OCI-LY1 (cell line): ENCODE measurements at regions not wholly inside any gene's neighbourhood (a gene's known extent, or its start where the extent isn't known, plus 50 kb on each side); places are given as distances from the start of the nearest gene placed in this dataset.

Experiments used
- H2AFZ ChIP-seq: fragments of 200-600 bp; sonication (generic), shearing (Covaris generic); 2 replicates; pipeline ENCODE4 v1.6.0; 2014; ENCODE audit warnings: antibody characterized with exemption, mild to moderate bottlenecking, low read length
- H3F3A ChIP-seq: fragments of 200-600 bp; sonication (generic), shearing (Covaris generic); 2 replicates; pipeline ENCODE4 v1.6.0; 2014; ENCODE audit warnings: mild to moderate bottlenecking, antibody characterized with exemption, low read length, moderate library complexity; ENCODE audit not compliant: insufficient read depth
- H3K27ac ChIP-seq: fragments of 200-600 bp; sonication (generic); 2 replicates; pipeline ENCODE4 v1.5.1; 2014; ENCODE audit warnings: low read length, mixed run types, mild to moderate bottlenecking, low read depth; ENCODE audit not compliant: poor library complexity, severe bottlenecking
- H3K27me3 ChIP-seq: fragments of 200-600 bp; sonication (generic); 2 replicates; pipeline ENCODE4 v1.6.0; 2014; ENCODE audit warnings: antibody characterized with exemption, mild to moderate bottlenecking, low read length, moderate library complexity; ENCODE audit not compliant: insufficient read depth
- H3K36me3 ChIP-seq: fragments of 200-600 bp; sonication (generic); 2 replicates; pipeline ENCODE4 v1.6.1; 2014; ENCODE audit warnings: mild to moderate bottlenecking, antibody characterized with exemption, low read length, moderate library complexity, mixed read lengths; ENCODE audit not compliant: insufficient read depth
- H3K4me1 ChIP-seq: fragments of 200-600 bp; sonication (generic); 2 replicates; pipeline ENCODE4 v1.5.1; 2014; ENCODE audit warnings: mild to moderate bottlenecking, low read length, moderate library complexity; ENCODE audit not compliant: insufficient read depth, severe bottlenecking
- H3K4me2 ChIP-seq: fragments of 200-600 bp; sonication (generic), shearing (Covaris generic); 2 replicates; pipeline ENCODE4 v1.6.1; 2014; ENCODE audit warnings: low read length
- H3K4me3 ChIP-seq: fragments of 200-600 bp; sonication (generic); 2 replicates; pipeline ENCODE4 v1.5.1; 2014; ENCODE audit warnings: low read length, low read depth, mild to moderate bottlenecking, mixed read lengths; ENCODE audit not compliant: poor library complexity, severe bottlenecking
- H3K79me2 ChIP-seq: fragments of 200-600 bp; shearing (Covaris generic); 2 replicates; pipeline ENCODE4 v1.6.1; 2016; ENCODE audit warnings: mixed run types, low read length, mixed read lengths; ENCODE audit not compliant: insufficient read depth
- H3K9ac ChIP-seq: fragments of 200-600 bp; sonication (generic), shearing (Covaris generic); 2 replicates; pipeline ENCODE4 v1.6.1; 2014; ENCODE audit warnings: mild to moderate bottlenecking, low read length, mixed read lengths
- H3K9me2 ChIP-seq: fragments of 200-600 bp; sonication (generic), shearing (Covaris generic); 2 replicates; pipeline ENCODE4 v1.6.1; 2014; ENCODE audit warnings: low read depth, mild to moderate bottlenecking, low read length, mixed read lengths
- H3K9me3 ChIP-seq: fragments of 200-600 bp; shearing (Covaris generic); 2 replicates; pipeline ENCODE4 v1.6.1; 2014; ENCODE audit warnings: low read length, mixed read lengths
- H4K20me1 ChIP-seq: fragments of 200-600 bp; sonication (generic), shearing (Covaris generic); 2 replicates; pipeline ENCODE4 v1.6.0; 2016; ENCODE audit warnings: mild to moderate bottlenecking, low read length; ENCODE audit not compliant: insufficient read depth
- CTCF ChIP-seq: fragments of 200-600 bp; sonication (generic), shearing (Covaris generic); IDR thresholded peaks from 2 replicates; pipeline ENCODE4 v1.5.1; 2017; ENCODE audit warnings: mild to moderate bottlenecking, antibody characterized with exemption, low read length, moderate library complexity, mixed read lengths
- EZH2 ChIP-seq: fragments of 200-600 bp; sonication (generic), shearing (Covaris generic); IDR thresholded peaks from 2 replicates; pipeline ENCODE4 v1.8.0; 2017; ENCODE audit warnings: borderline replicate concordance, mixed run types, mild to moderate bottlenecking, antibody characterized with exemption, low read length, moderate library complexity, mixed read lengths

DNA sequence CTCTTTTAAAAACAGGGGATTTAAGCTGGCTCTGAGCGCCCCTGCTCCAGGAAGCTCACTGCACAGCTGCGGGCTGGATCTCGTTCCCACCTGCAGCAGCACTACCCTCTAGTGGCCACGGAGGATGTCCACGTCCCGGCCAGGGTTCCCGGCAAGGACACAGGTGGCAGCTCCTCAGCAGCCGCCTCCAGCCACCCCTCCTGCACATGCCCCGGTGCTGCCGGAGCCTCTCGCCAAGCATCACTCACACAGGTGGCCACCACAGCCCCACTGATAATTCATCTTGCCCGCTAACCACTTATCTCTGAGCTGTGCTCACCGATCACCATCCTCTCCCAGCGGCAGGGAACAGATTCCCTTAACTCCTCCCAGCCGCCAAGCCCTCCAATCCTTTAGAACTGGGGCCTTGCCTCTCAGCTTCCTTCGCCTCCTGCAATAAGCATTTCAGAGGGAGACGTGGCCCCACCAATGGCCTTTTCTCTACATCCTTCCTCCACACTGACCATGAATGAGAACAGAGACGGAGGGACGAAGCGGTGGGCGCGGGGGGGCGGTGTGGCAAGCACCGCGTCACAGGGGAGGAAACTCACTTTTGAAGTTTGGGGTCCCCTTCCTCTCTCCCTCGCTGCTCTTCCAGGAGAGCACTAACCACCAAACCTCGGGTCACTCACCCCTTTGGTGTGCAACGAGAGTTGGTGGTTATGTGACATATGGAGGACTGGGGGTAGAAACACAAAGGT lies 222.1 kb downstream of the RBFOX3 start:
- Histone ChIP-seq H3K4me2 (no peak overlapping the region), H3K27me3 (peaks cover 13% of the 10 kb centered on the region; the same call in 1 of the 2 replicates), H2AFZ (no peak overlapping the region)

DNA sequence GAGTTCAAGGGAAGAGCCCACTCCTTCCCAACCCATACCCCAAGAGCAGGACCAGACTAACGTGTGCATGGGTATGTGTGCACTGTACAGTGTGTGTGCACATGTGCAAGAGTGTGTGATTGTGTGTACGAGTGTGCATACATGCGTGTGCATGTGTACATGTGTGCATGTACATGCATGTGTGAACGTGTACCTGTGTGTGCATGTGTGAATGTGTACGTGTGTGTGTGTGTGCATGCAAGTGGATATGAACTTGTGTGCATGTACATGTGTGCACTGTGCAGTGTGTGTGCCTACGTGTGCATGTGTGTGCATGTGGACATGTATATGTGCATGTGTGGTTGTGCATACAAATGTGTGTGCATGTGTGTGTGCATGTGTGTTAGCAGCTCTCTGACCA lies 223.1 kb downstream of the RBFOX3 start:
- Histone ChIP-seq H3K9ac (no peak overlapping the region), H2AFZ (no peak overlapping the region), H3K4me2 (no peak overlapping the region), H3K27me3 (peaks cover 13% of the 10 kb centered on the region; the same call in 1 of the 2 replicates), H3K36me3 (no peaks in the 10 kb centered on the region), H3K27ac (no peak overlapping the region), H3K9me2 (no peaks in the 10 kb centered on the region), H3K79me2 (no peaks in the 10 kb centered on the region), H3F3A (no peaks in the 10 kb centered on the region), H3K4me1 (no peaks in the 10 kb centered on the region), H3K9me3 (no peaks in the 10 kb centered on the region), H4K20me1 (no peaks in the 10 kb centered on the region), H3K4me3 (no peak overlapping the region)
- TF ChIP-seq EZH2: no peak
- no peak for TF ChIP-seq CTCF

More for the DNA sequence above, 222.1 kb downstream of the RBFOX3 start:
- Histone ChIP-seq H4K20me1 (no peaks in the 10 kb centered on the region), H3K4me3 (no peak overlapping the region), H3F3A (no peaks in the 10 kb centered on the region), H3K36me3 (no peaks in the 10 kb centered on the region), H3K4me1 (no peaks in the 10 kb centered on the region), H3K9me3 (no peaks in the 10 kb centered on the region), H3K79me2 (no peaks in the 10 kb centered on the region), H3K27ac (no peak overlapping the region), H3K9ac (no peak overlapping the region), H3K9me2 (no peaks in the 10 kb centered on the region)
- TF ChIP-seq CTCF (peak; percentile 50), EZH2 (no peak)

DNA sequence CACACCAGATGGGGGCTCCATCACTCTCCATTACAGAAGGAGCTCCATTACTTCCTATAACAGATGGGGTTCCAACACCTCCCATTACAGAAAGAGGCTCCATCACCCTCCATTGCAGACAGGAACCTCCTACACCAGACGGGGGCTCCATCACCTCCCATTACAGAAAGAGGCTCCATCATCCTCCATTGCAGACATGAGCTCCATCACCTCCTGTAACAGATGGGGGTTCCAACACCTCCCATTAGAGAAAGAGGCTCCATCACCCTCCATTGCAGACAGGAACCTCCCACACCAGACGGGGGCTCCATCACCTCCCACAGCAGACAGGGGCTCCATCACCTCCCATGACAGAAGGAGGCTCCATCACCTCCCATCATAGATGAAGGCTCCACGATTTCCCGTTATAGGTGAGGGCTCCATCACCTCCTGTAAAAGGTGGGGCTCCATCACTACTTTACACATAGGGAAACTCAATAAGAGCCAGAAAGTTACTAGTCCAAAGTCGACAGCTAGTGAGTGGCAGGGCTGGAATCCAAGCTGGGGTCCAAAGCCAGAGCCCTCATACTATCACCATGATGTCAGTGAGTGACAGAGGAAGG lies 224.8 kb downstream of the RBFOX3 start:
- Histone ChIP-seq H3K4me3 (no peak overlapping the region), H3F3A (no peaks in the 10 kb centered on the region), H3K27ac (no peak overlapping the region), H3K79me2 (no peaks in the 10 kb centered on the region), H3K9me2 (no peaks in the 10 kb centered on the region), H3K9me3 (no peaks in the 10 kb centered on the region), H3K27me3 (peaks cover 13% of the 10 kb centered on the region; the same call in 1 of the 2 replicates), H2AFZ (no peak overlapping the region), H3K4me2 (no peak overlapping the region), H3K36me3 (no peaks in the 10 kb centered on the region), H4K20me1 (no peaks in the 10 kb centered on the region), H3K4me1 (no peaks in the 10 kb centered on the region), H3K9ac (no peak overlapping the region)
- TF ChIP-seq CTCF: no peak
- no peak for TF ChIP-seq EZH2
